NT2/D1 (cell line): ENCODE measurements at regions not wholly inside any gene's neighbourhood (a gene's known extent, or its start where the extent isn't known, plus 50 kb on each side); places are given as distances from the start of the nearest gene placed in this dataset.

Experiments used
- SUZ12 ChIP-seq: IDR thresholded peaks from 2 replicates; pipeline ENCODE4 v1.6.1; 2011; ENCODE audit not compliant: insufficient read length, insufficient read depth; ENCODE audit errors: extremely low read depth
- YY1 ChIP-seq: IDR thresholded peaks from 2 replicates; pipeline ENCODE4 v1.6.1; 2011; ENCODE audit not compliant: insufficient read length, insufficient read depth
- ZNF274 ChIP-seq: IDR thresholded peaks from 2 replicates; pipeline ENCODE4 v1.6.1; 2011; ENCODE audit warnings: mild to moderate bottlenecking, low read depth, low read length

DNA sequence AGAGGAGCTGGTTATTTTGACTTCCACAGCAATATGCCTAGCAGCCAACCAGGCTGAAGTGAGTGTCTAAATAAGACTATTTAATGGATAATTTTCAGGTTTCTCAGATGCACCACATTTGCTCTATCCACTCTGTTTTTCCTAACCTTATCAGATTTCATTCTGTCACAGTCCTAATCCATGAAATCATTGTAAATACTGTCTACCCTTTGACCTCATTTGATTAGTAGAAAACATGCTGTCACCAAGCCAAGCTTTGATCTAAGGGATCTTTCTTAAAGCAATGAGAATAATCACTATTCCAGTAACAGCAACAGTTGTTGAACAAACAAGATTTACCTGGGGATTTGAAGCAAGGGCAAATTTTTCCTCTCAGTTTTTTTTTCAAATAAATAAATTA lies 595.6 kb downstream of the LTN1 start:
- TF ChIP-seq SUZ12 (no peak), ZNF274 (no peak), YY1 (no peak)
